ENCODE measurements at regions not wholly inside any gene's neighbourhood (a gene's known extent, or its start where the extent isn't known, plus 50 kb on each side); places are given as distances from the start of the nearest gene placed in this dataset.

DNA sequence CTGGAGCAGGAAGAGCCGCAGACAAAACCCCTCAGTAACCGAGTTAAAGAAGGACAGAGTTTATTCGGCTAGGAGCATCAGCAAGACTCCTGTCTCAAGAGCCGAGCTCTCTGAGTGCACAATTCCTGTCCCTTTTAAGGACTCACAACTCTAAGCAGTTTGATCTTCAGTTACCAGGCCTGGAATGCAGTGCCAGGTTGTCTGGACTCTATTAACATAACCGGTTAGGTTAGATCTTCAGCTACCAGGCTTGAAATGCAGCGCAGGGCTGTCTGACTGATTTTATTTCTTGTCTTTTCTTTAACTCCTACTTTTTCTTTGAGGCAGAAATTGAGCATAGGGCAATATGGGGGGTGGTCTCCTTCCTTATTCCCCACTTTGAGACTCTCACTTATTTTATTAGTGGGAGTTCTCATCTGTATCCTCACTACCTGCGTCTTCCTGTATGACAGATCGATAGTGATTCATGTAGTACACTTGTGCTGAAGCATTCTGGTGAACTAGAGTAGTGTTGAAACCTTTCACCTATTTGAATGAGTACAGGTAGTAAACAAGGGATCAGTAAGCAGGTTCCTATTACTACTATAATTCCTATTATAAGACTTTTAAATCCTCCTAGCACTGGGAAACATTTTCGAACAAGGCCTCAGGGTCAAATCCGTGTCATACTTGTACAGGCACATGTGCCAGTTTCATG, 325.0 kb downstream of the CGGBP1 start:
- no peak overlapping the region for H3K27ac ChIP-seq (ENCODE audit: insufficient read length, low read depth, low read length)
- no peak overlapping the region for H4K8ac ChIP-seq (replicated peaks; ENCODE audit: insufficient read length, low read depth, low read length)
- TF ChIP-seq, protein P1, sequence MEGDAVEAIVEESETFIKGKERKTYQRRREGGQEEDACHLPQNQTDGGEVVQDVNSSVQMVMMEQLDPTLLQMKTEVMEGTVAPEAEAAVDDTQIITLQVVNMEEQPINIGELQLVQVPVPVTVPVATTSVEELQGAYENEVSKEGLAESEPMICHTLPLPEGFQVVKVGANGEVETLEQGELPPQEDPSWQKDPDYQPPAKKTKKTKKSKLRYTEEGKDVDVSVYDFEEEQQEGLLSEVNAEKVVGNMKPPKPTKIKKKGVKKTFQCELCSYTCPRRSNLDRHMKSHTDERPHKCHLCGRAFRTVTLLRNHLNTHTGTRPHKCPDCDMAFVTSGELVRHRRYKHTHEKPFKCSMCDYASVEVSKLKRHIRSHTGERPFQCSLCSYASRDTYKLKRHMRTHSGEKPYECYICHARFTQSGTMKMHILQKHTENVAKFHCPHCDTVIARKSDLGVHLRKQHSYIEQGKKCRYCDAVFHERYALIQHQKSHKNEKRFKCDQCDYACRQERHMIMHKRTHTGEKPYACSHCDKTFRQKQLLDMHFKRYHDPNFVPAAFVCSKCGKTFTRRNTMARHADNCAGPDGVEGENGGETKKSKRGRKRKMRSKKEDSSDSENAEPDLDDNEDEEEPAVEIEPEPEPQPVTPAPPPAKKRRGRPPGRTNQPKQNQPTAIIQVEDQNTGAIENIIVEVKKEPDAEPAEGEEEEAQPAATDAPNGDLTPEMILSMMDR (conservative IDR thresholded peaks at IDR 0.05): no peak
- H3K9me3 Mint-ChIP-seq: peaks cover 38 to 51% of the 10 kb centered on the region in 2 experiments
- H3K4me1 Mint-ChIP-seq: peaks cover 20 to 26% of the 10 kb centered on the region in 2 experiments
- WGBS (ENCODE audit: extremely low coverage, insufficient read length, low lambda C conversion rate): no CpG with 5 or more reads among the region's 10 CpGs
- no peak overlapping the region for H4K91ac ChIP-seq (ENCODE audit: insufficient read length, low read depth, low read length)
- DNase-seq: no peak
- no peaks in the 10 kb centered on the region for H3K79me1 ChIP-seq (ENCODE audit: insufficient read depth, low read depth, low read length, poor library complexity, severe bottlenecking)
- H3K4me3 Mint-ChIP-seq: no peak overlapping the region
- H4K20me1 ChIP-seq (ENCODE audit: control insufficient read depth, insufficient read depth, insufficient read length): no peaks in the 10 kb centered on the region
- no peak overlapping the region for H2AK5ac ChIP-seq (ENCODE audit: insufficient read length, low read length)
- no peaks in the 10 kb centered on the region for H3K23me2 ChIP-seq (ENCODE audit: insufficient read length, low read depth, low read length, poor library complexity, severe bottlenecking)
- H3K9ac ChIP-seq (ENCODE audit: extremely low read depth, insufficient read length, low read length): no peak overlapping the region
- no peak overlapping the region for H4K5ac ChIP-seq (ENCODE audit: insufficient read length, low read depth, low read length)
- H3K27me3 ChIP-seq (ENCODE audit: insufficient read depth, low read length): no peaks in the 10 kb centered on the region
- H3K36me3 Mint-ChIP-seq (ENCODE audit: insufficient read depth in 1 of 3, low read depth in 3 of 3): peaks cover 18 to 32% (median 24%) of the 10 kb centered on the region in 3 experiments
- no peak overlapping the region for H3K4me2 ChIP-seq (ENCODE audit: insufficient read depth, insufficient read length, low read length)
- no peak overlapping the region for H2BK15ac ChIP-seq (ENCODE audit: low read depth, low read length)
- H2AFZ ChIP-seq (ENCODE audit: low read length): no peak overlapping the region
- no peak overlapping the region for H3K27ac Mint-ChIP-seq
- H3K23ac ChIP-seq (ENCODE audit: insufficient read length, low read depth, low read length): no peak overlapping the region
- no peaks in the 10 kb centered on the region for H3K4me1 ChIP-seq (ENCODE audit: insufficient read depth, low read length)
- no peak overlapping the region for H2BK120ac ChIP-seq (ENCODE audit: low read depth, low read length, poor library complexity, severe bottlenecking)
- H3K14ac ChIP-seq (ENCODE audit: insufficient read depth, low read length): no peak overlapping the region
- no peak overlapping the region for H3K18ac ChIP-seq (ENCODE audit: insufficient read length, low read depth, low read length)
- H3K27me3 Mint-ChIP-seq (ENCODE audit: low read depth): no peaks in the 10 kb centered on the region
- no peaks in the 10 kb centered on the region for H3K79me2 ChIP-seq (ENCODE audit: insufficient read depth, low read length)
- no peak overlapping the region for H3T11ph ChIP-seq (ENCODE audit: low read length)
- H3K4ac ChIP-seq (ENCODE audit: low read depth, low read length): no peak overlapping the region
- no peak overlapping the region for H3K56ac ChIP-seq (ENCODE audit: insufficient read length, low read depth, low read length)
- H2BK5ac ChIP-seq (ENCODE audit: insufficient read length, low read length): no peak overlapping the region
- H3K9me3 ChIP-seq (ENCODE audit: control insufficient read depth, low read depth, low read length): no peaks in the 10 kb centered on the region
- H2BK12ac ChIP-seq (ENCODE audit: insufficient read length, low read depth, low read length): no peak overlapping the region
- no peak overlapping the region for H2BK20ac ChIP-seq (ENCODE audit: low read depth, low read length, poor library complexity, severe bottlenecking)

Data from H9 (cell line).